ENCODE measurements at regions not wholly inside any gene's neighbourhood (a gene's known extent, or its start where the extent isn't known, plus 50 kb on each side); places are given as distances from the start of the nearest gene placed in this dataset.

- TF ChIP-seq REST (IDR thresholded peaks at IDR 0.05; ENCODE audit: low read depth, low read length): no peak
- TF ChIP-seq YY1 (IDR thresholded peaks at IDR 0.05; ENCODE audit: low read depth): no peak
- no peak for TF ChIP-seq PBX3 (IDR thresholded peaks at IDR 0.05)
- no peak for TF ChIP-seq RCOR1 (IDR thresholded peaks at IDR 0.05; ENCODE audit: low read length)
- TF ChIP-seq SIN3A (IDR thresholded peaks at IDR 0.05; ENCODE audit: borderline replicate concordance, low read depth, low read length): no peak
- TF ChIP-seq USF1 (IDR thresholded peaks at IDR 0.05; ENCODE audit: borderline replicate concordance, low read depth): no peak
- no peak for TF ChIP-seq USF2 (IDR thresholded peaks at IDR 0.05; ENCODE audit: borderline replicate concordance, low read depth, low read length)
- TF ChIP-seq MAX (IDR thresholded peaks at IDR 0.05; ENCODE audit: low read depth): no peak
- no peak for TF ChIP-seq MEF2A (IDR thresholded peaks at IDR 0.05; ENCODE audit: borderline replicate concordance, low read depth)
These were observed 235.3 kb downstream of the INHBA start (continued) for GRCh38 chr7:41467596-41467995.

- H3K4me2 ChIP-seq: no peak overlapping the region
- no peak overlapping the region for H3K27ac ChIP-seq (ENCODE audit: low read depth in 2 of 2, low read length in 1 of 2)
- 65% methylated on average over 6 of the region's 6 CpGs for WGBS (ENCODE audit: low lambda C conversion rate)
- H3K9me3 ChIP-seq: no peaks in the 10 kb centered on the region
- ChIA-PET CTCF (no interaction called here), POLR2A (no interaction called here)
- no peaks in the 10 kb centered on the region for H3K79me2 ChIP-seq (ENCODE audit: insufficient read depth)
- no peaks in the 10 kb centered on the region for H3K27me3 ChIP-seq (ENCODE audit: insufficient read depth)
- no peaks in the 10 kb centered on the region for H3F3A ChIP-seq (replicated peaks; ENCODE audit: insufficient read depth)
- H3K9ac ChIP-seq: no peak overlapping the region
- no peaks in the 10 kb centered on the region for H4K20me1 ChIP-seq (ENCODE audit: insufficient read depth)
- H3K36me3 ChIP-seq (replicated peaks in 1 of 2; ENCODE audit: control insufficient read depth in 1 of 2, insufficient read depth in 2 of 2, low read length in 1 of 2): no peaks in the 10 kb centered on the region
- no peak overlapping the region for H2AFZ ChIP-seq (ENCODE audit: low read depth)
- DNase-seq: no peak
- no peaks in the 10 kb centered on the region for H3K9me2 ChIP-seq
- no peaks in the 10 kb centered on the region for H3K4me1 ChIP-seq (ENCODE audit: control insufficient read depth in 1 of 2, insufficient read depth in 2 of 2, low read depth in 1 of 2, low read length in 1 of 2)
- no peak overlapping the region for H3K4me3 ChIP-seq (ENCODE audit: low read depth in 2 of 2, low read length in 1 of 2)
- TF ChIP-seq TAF1 (IDR thresholded peaks at IDR 0.05; ENCODE audit: borderline replicate concordance, low read depth, low read length): no peak
- no peak for TF ChIP-seq SMC3 (IDR thresholded peaks at IDR 0.05; ENCODE audit: low read depth, low read length)
- TF ChIP-seq GABPA (IDR thresholded peaks at IDR 0.05; ENCODE audit: low read depth): no peak
- TF ChIP-seq POLR2AphosphoS5 (IDR thresholded peaks at IDR 0.05; ENCODE audit: low read depth, low read length): no peak
- no peak for TF ChIP-seq TEAD4 (IDR thresholded peaks at IDR 0.05; ENCODE audit: borderline replicate concordance, insufficient read depth)
- TF ChIP-seq RCOR1 (IDR thresholded peaks at IDR 0.05; ENCODE audit: low read length): no peak
- TF ChIP-seq EP300 (IDR thresholded peaks at IDR 0.05; ENCODE audit: borderline replicate concordance in 1 of 2, low read depth in 1 of 2, low read length in 1 of 2): no peak
- no peak for TF ChIP-seq MEF2A (IDR thresholded peaks at IDR 0.05; ENCODE audit: borderline replicate concordance, low read depth)
- TF ChIP-seq FOXM1 (IDR thresholded peaks at IDR 0.05; ENCODE audit: low read depth): no peak
- no peak for TF ChIP-seq FOSL2 (IDR thresholded peaks at IDR 0.05; ENCODE audit: borderline replicate concordance, low read depth)
- no peak for TF ChIP-seq NFIC (IDR thresholded peaks at IDR 0.05; ENCODE audit: borderline replicate concordance)
- TF ChIP-seq TCF12 (IDR thresholded peaks at IDR 0.05): no peak
- no peak for TF ChIP-seq REST (IDR thresholded peaks at IDR 0.05; ENCODE audit: low read depth, low read length)
- TF ChIP-seq NRF1 (IDR thresholded peaks at IDR 0.05; ENCODE audit: low read depth, low read length): no peak
These were observed 236.0 kb downstream of the INHBA start for GRCh38 chr7:41466760-41467384.

Data from SK-N-SH (cell line).